CD14-positive monocyte (primary cell): ENCODE measurements at regions not wholly inside any gene's neighbourhood (a gene's known extent, or its start where the extent isn't known, plus 50 kb on each side); places are given as distances from the start of the nearest gene placed in this dataset.

ENCODE experiments used
- DNase-seq, 3 donors: peaks; one replicate each; pipeline ENCODE4 v3.0.0-alpha.2; 2011 to 2022
- H2AFZ ChIP-seq: 2 replicates; pipeline ENCODE4 v1.6.0; 2012; ENCODE audit warnings: mild to moderate bottlenecking, low read depth, low read length, inconsistent platforms; ENCODE audit not compliant: insufficient read depth, poor library complexity, severe bottlenecking
- H3K27ac ChIP-seq, 2 donors: 1 replicate in 1 of 2; 2 replicates in 1 of 2; pipeline ENCODE4 v1.5.1; 2012 to 2013; ENCODE audit warnings: low read length in 2 of 2, control low read depth in 1 of 2, inconsistent platforms in 1 of 2, low read depth in 1 of 2, mild to moderate bottlenecking in 1 of 2
- H3K27me3 ChIP-seq, 2 donors: one replicate each; pipeline versions ENCODE4 v1.6.0 to v1.6.1; 2011 to 2013; ENCODE audit warnings: low read length in 2 of 2; ENCODE audit not compliant: control insufficient read depth in 2 of 2, insufficient read depth in 2 of 2
- H3K36me3 ChIP-seq, 2 donors: replicated peaks in 1 of 2; 1 replicate in 1 of 2; 2 replicates in 1 of 2; pipeline versions ENCODE4 v1.5.1 to v1.6.1; 2012 to 2013; ENCODE audit warnings: low read length in 2 of 2, control low read depth in 1 of 2, inconsistent platforms in 1 of 2, mild to moderate bottlenecking in 1 of 2; ENCODE audit not compliant: insufficient read depth in 2 of 2, control insufficient read depth in 1 of 2
- H3K4me1 ChIP-seq, 2 donors: 1 replicate in 1 of 2; 2 replicates in 1 of 2; pipeline versions ENCODE4 v1.5.1 to v1.6.1; 2012 to 2013; ENCODE audit warnings: low read length in 2 of 2, control low read depth in 1 of 2, inconsistent platforms in 1 of 2, mild to moderate bottlenecking in 1 of 2, moderate library complexity in 1 of 2; ENCODE audit not compliant: insufficient read depth in 2 of 2, control insufficient read depth in 1 of 2
- H3K4me2 ChIP-seq: replicated peaks from 2 replicates; pipeline ENCODE3; 2012; ENCODE audit warnings: low read length, moderate library complexity, mild to moderate bottlenecking; ENCODE audit not compliant: poor library complexity, severe bottlenecking; ENCODE audit errors: extremely low read depth
- H3K4me3 ChIP-seq, 3 experiments: fragments of 200-600 bp in 1 of 3; sonication (generic) in 1 of 3; replicated peaks in 1 of 3; 1 replicate in 2 of 3; 2 replicates in 1 of 3; pipeline ENCODE4 v1.5.1; 2011 to 2013; ENCODE audit warnings: low read length in 3 of 3, mild to moderate bottlenecking in 3 of 3, control low read depth in 2 of 3, low read depth in 2 of 3, inconsistent platforms in 1 of 3, moderate library complexity in 1 of 3
- H3K79me2 ChIP-seq: 2 replicates; pipeline ENCODE4 v1.6.0; 2012; ENCODE audit warnings: mild to moderate bottlenecking, control low read depth, inconsistent platforms, low read length, moderate library complexity; ENCODE audit not compliant: insufficient read depth
- H3K9ac ChIP-seq: 2 replicates; pipeline ENCODE4 v1.6.0; 2017; ENCODE audit warnings: low read length, mild to moderate bottlenecking; ENCODE audit not compliant: insufficient read depth, poor library complexity, severe bottlenecking
- H3K9me3 ChIP-seq, 2 donors: replicated peaks in 1 of 2; 1 replicate in 1 of 2; 2 replicates in 1 of 2; pipeline versions ENCODE4 v1.5.1 to v1.6.1; 2012 to 2013; ENCODE audit warnings: low read length in 2 of 2, control low read depth in 1 of 2; ENCODE audit not compliant: control insufficient read depth in 1 of 2, insufficient read depth in 1 of 2
- H4K20me1 ChIP-seq: 2 replicates; pipeline ENCODE4 v1.6.0; 2012; ENCODE audit warnings: mild to moderate bottlenecking, low read length, control low read depth, moderate library complexity; ENCODE audit not compliant: insufficient read depth
- H3K27ac Mint-ChIP-seq, 7 donors: one replicate each; pipeline ENCODE4 v1.8.0; 2020; ENCODE audit warnings: mild to moderate bottlenecking in 7 of 7, mixed read lengths in 7 of 7, moderate library complexity in 6 of 7, inconsistent platforms in 2 of 7
- H3K27me3 Mint-ChIP-seq, 3 donors: one replicate each; pipeline ENCODE4 v1.8.0; 2021 to 2022; ENCODE audit warnings: low read depth in 3 of 3, mild to moderate bottlenecking in 3 of 3, mixed read lengths in 3 of 3, moderate library complexity in 3 of 3, inconsistent platforms in 1 of 3
- H3K36me3 Mint-ChIP-seq, 2 donors: one replicate each; pipeline ENCODE4 v1.8.0; 2020; ENCODE audit warnings: mixed read lengths in 2 of 2, inconsistent platforms in 1 of 2, mild to moderate bottlenecking in 1 of 2
- H3K4me1 Mint-ChIP-seq: one replicate; pipeline ENCODE4 v1.8.0; 2020; ENCODE audit warnings: mild to moderate bottlenecking, mixed read lengths
- H3K4me3 Mint-ChIP-seq, 2 donors: one replicate each; pipeline ENCODE4 v1.8.0; 2020; ENCODE audit warnings: mild to moderate bottlenecking in 2 of 2, mixed read lengths in 2 of 2, moderate library complexity in 1 of 2
- H3K9me3 Mint-ChIP-seq, 7 donors: one replicate each; pipeline ENCODE4 v1.8.0; 2020 to 2022; ENCODE audit warnings: mixed read lengths in 7 of 7, mild to moderate bottlenecking in 6 of 7, moderate library complexity in 6 of 7, inconsistent platforms in 2 of 7
- CTCF ChIP-seq: fragments of 200-600 bp; IDR thresholded peaks from one replicate; pipeline ENCODE4 v1.8.0; 2022; ENCODE audit warnings: antibody characterized with exemption, mild to moderate bottlenecking
- WGBS: methylation state at CpG from one replicate; pipeline ENCODE4 v1.1.5; 2013; ENCODE audit warnings: missing lambda C conversion rate; ENCODE audit not compliant: insufficient coverage; 5-methylcytosine and 5-hydroxymethylcytosine counted together
- intact Hi-C, 2 donors: fragments of 100-400 bp; cut with micrococcal nuclease; formaldehyde crosslinking; loops; one replicate each; pipeline versions ENCODE4 v1.15.0 to v1.15.1; 2023

- H3K36me3 Mint-ChIP-seq: no peaks in the 10 kb centered on the region
- H3K4me1 ChIP-seq: no peaks in the 10 kb centered on the region
- WGBS: no CpG with 5 or more reads among the region's 1 CpG
- H3K79me2 ChIP-seq: no peaks in the 10 kb centered on the region
- intact Hi-C loops: no loop called here
- no peak overlapping the region for H2AFZ ChIP-seq
- peaks cover 0 to 4% (median 2%) of the 10 kb centered on the region in 3 donors for H3K27me3 Mint-ChIP-seq
- no peaks in the 10 kb centered on the region for H3K36me3 ChIP-seq
- no peaks in the 10 kb centered on the region for H4K20me1 ChIP-seq
- H3K9me3 ChIP-seq: no peaks in the 10 kb centered on the region
- H3K9me3 Mint-ChIP-seq: no peaks in the 10 kb centered on the region
- no peak overlapping the region for H3K4me2 ChIP-seq
- no peak overlapping the region for H3K9ac ChIP-seq
- no peak overlapping the region for H3K4me3 ChIP-seq
- H3K27ac ChIP-seq: no peak overlapping the region
- no peak overlapping the region for H3K27ac Mint-ChIP-seq
- peaks cover 11% of the 10 kb centered on the region for H3K4me1 Mint-ChIP-seq
- no peaks in the 10 kb centered on the region for H3K27me3 ChIP-seq
- TF ChIP-seq CTCF: no peak
- DNase-seq: no peak
- H3K4me3 Mint-ChIP-seq: no peak overlapping the region
Observed at GRCh38 chr16:66190411-66190810, 176.1 kb upstream of the CDH5 start.

GRCh38 chr16:66189951-66190350, 176.5 kb upstream of the CDH5 start:
- Histone ChIP-seq H3K27ac (no peak overlapping the region), H3K36me3 (no peaks in the 10 kb centered on the region), H3K9ac (no peak overlapping the region), H2AFZ (no peak overlapping the region), H3K4me2 (no peak overlapping the region), H3K4me3 (no peak overlapping the region), H3K9me3 (no peaks in the 10 kb centered on the region), H3K27me3 (no peaks in the 10 kb centered on the region), H3K79me2 (no peaks in the 10 kb centered on the region), H4K20me1 (no peaks in the 10 kb centered on the region), H3K4me1 (no peaks in the 10 kb centered on the region)
- H3K36me3 Mint-ChIP-seq: no peaks in the 10 kb centered on the region
- intact Hi-C loops: no loop called here
- no peak for TF ChIP-seq CTCF
- DNase-seq: peak in 2 of 3 donors; percentile 11 to 44
- no peaks in the 10 kb centered on the region for H3K9me3 Mint-ChIP-seq
- H3K4me1 Mint-ChIP-seq: peaks cover 11% of the 10 kb centered on the region
- H3K4me3 Mint-ChIP-seq: no peak overlapping the region
- 100% methylated on average over 1 of the region's 4 CpGs for WGBS
- peaks cover 0 to 4% (median 2%) of the 10 kb centered on the region in 3 donors for H3K27me3 Mint-ChIP-seq
- H3K27ac Mint-ChIP-seq: no peak overlapping the region
